HCT116 (cell line): ENCODE measurements at regions not wholly inside any gene's neighbourhood (a gene's known extent, or its start where the extent isn't known, plus 50 kb on each side); places are given as distances from the start of the nearest gene placed in this dataset.

ENCODE experiments used
- ATAC-seq: fragments of 200-7000 bp; cut with Tn5 transposase; 2 replicates; pipeline ENCODE4 v1.9.1; 2020; ENCODE audit warnings: mild to moderate bottlenecking, moderate library complexity
- BruUV-seq: library from RNA; stranded (reverse); fragments of 400-500 nt; replicated peaks from 2 replicates; lab custom pipeline; 2021; lab: Mats Ljungman, UMichigan
- CTCF ChIA-PET: fragments of 300-600 bp; sonication (Branson Sonifier 250); formaldehyde crosslinking; loops from one replicate; lab custom pipeline; 2021; ENCODE audit warnings: antibody characterized with exemption; lab: Charles Lee
- POLR2A ChIA-PET: fragments of 300-600, 350-600 bp; sonication (Branson Sonifier 250); formaldehyde crosslinking; loops from one replicate; lab custom pipeline; 2021; ENCODE audit warnings: antibody characterized with exemption; lab: Charles Lee
- RAD21 ChIA-PET, 2 experiments: fragments of 300-600 bp; sonication (Branson Sonifier 250); formaldehyde crosslinking; loops; one replicate each; lab custom pipeline; 2023; ENCODE audit warnings: low total read pairs in 2 of 2; ENCODE audit not compliant: uncharacterized antibody in 2 of 2, unreplicated experiment in 2 of 2, low non-redundant PET in 1 of 2; lab: Charles Lee
- DNase-seq: peaks from one replicate; pipeline ENCODE4 v3.0.0-alpha.2; 2010; ENCODE audit warnings: low read depth, low spot score
- H2AFZ ChIP-seq: fragments of 200-600 bp; shearing (Covaris generic), sonication (generic); 2 replicates; pipeline ENCODE4 v1.6.1; 2017; ENCODE audit warnings: low read depth, mixed run types, mixed read lengths, antibody characterized with exemption, low read length; ENCODE audit not compliant: poor library complexity, severe bottlenecking
- H3K27ac ChIP-seq: 2 replicates; pipeline ENCODE4 v1.5.1; 2012; ENCODE audit warnings: low read depth, low read length
- H3K27me3 ChIP-seq: fragments of 200-600 bp; sonication (generic); 2 replicates; pipeline ENCODE4 v1.6.1; 2016; ENCODE audit warnings: mixed run types, low read length, mixed read lengths; ENCODE audit not compliant: insufficient read depth
- H3K36me3 ChIP-seq, 2 experiments: fragments of 200-500 bp in 1 of 2; fragments of 200-600 bp in 1 of 2; sonication (Bioruptor generic) in 1 of 2; sonication (generic) in 1 of 2; 2 replicates each; pipeline versions ENCODE4 v1.5.1 to v1.6.1; 2014 to 2016; ENCODE audit warnings: low read length in 2 of 2, inconsistent platforms in 1 of 2, mixed read lengths in 1 of 2, mixed run types in 1 of 2; ENCODE audit not compliant: insufficient read depth in 2 of 2, control insufficient read depth in 1 of 2
- H3K4me1 ChIP-seq, 2 experiments: fragments of 200-600 bp in 1 of 2; sonication (generic) in 1 of 2; 2 replicates each; pipeline versions ENCODE4 v1.5.1 to v1.6.1; 2012 to 2017; ENCODE audit warnings: low read length in 2 of 2, inconsistent platforms in 1 of 2, mild to moderate bottlenecking in 1 of 2, mixed read lengths in 1 of 2, mixed run types in 1 of 2, moderate library complexity in 1 of 2; ENCODE audit not compliant: insufficient read depth in 2 of 2, control insufficient read depth in 1 of 2
- H3K4me2 ChIP-seq: fragments of 200-600 bp; sonication (generic); 2 replicates; pipeline ENCODE4 v1.6.1; 2017; ENCODE audit warnings: mixed run types, low read length, mixed read lengths
- H3K4me3 ChIP-seq, 2 experiments: fragments of 200-600 bp in 1 of 2; sonication (generic) in 1 of 2; replicated peaks in 1 of 2; 2 replicates each; pipeline ENCODE4 v1.5.1; 2011 to 2016; ENCODE audit warnings: low read length in 2 of 2, control low read depth in 1 of 2, low read depth in 1 of 2, mild to moderate bottlenecking in 1 of 2, mixed read lengths in 1 of 2, mixed run types in 1 of 2
- H3K79me2 ChIP-seq: fragments of 200-600 bp; sonication (generic); 2 replicates; pipeline ENCODE4 v1.6.1; 2017; ENCODE audit warnings: mild to moderate bottlenecking, mixed run types, low read length, moderate library complexity, mixed read lengths; ENCODE audit not compliant: insufficient read depth
- H3K9ac ChIP-seq: fragments of 200-600 bp; sonication (generic); 2 replicates; pipeline ENCODE4 v1.6.1; 2016; ENCODE audit warnings: low read length, mixed read lengths
- H3K9me2 ChIP-seq: fragments of 200-600 bp; sonication (generic), shearing (Covaris generic); 2 replicates; pipeline ENCODE4 v1.6.1; 2017; ENCODE audit warnings: mixed run types, mild to moderate bottlenecking, moderate library complexity; ENCODE audit not compliant: insufficient read depth
- H3K9me3 ChIP-seq, 2 experiments: fragments of 200-500 bp in 1 of 2; fragments of 200-600 bp in 1 of 2; sonication (Bioruptor generic) in 1 of 2; sonication (generic) in 1 of 2; 2 replicates each; pipeline ENCODE4 v1.6.1; 2014 to 2017; ENCODE audit warnings: low read length in 2 of 2, mixed read lengths in 2 of 2, inconsistent platforms in 1 of 2, low read depth in 1 of 2, mild to moderate bottlenecking in 1 of 2, mixed run types in 1 of 2, moderate library complexity in 1 of 2; ENCODE audit not compliant: control insufficient read depth in 1 of 2, insufficient read depth in 1 of 2
- H4K20me1 ChIP-seq: fragments of 200-600 bp; sonication (generic), shearing (Covaris generic); 2 replicates; pipeline ENCODE4 v1.6.1; 2017; ENCODE audit warnings: mixed run types, mild to moderate bottlenecking, moderate library complexity; ENCODE audit not compliant: insufficient read depth
- ELF1 ChIP-seq: IDR thresholded peaks from 2 replicates; pipeline ENCODE4 v1.6.1; 2012; ENCODE audit warnings: low read depth, borderline replicate concordance
- EZH2phosphoT487 ChIP-seq: fragments of 200-600 bp; IDR thresholded peaks from 2 replicates; pipeline ENCODE4 v1.6.1; 2018; ENCODE audit warnings: antibody characterized with exemption, borderline replicate concordance
- FOSL1 ChIP-seq: IDR thresholded peaks from 2 replicates; pipeline ENCODE4 v1.6.1; 2012; ENCODE audit warnings: low read depth
- RAD21 ChIP-seq: IDR thresholded peaks from 2 replicates; pipeline ENCODE4 v1.6.1; 2012; ENCODE audit warnings: low read depth, mild to moderate bottlenecking
- SIN3A ChIP-seq: IDR thresholded peaks from 2 replicates; pipeline ENCODE4 v1.6.1; 2012; ENCODE audit warnings: low read depth
- SP1 ChIP-seq: IDR thresholded peaks from 2 replicates; pipeline ENCODE4 v1.6.1; 2012; ENCODE audit warnings: low read depth
- intact Hi-C: fragments of 100-400 bp; cut with micrococcal nuclease; formaldehyde crosslinking; loops from 2 replicates; pipeline ENCODE4 v1.10.0; 2022
- TF ChIP-seq, protein P1 (sequence below): IDR thresholded peaks from 2 replicates; pipeline ENCODE4 v1.6.1; 2012
- TF ChIP-seq, protein P2 (sequence below): IDR thresholded peaks from 2 replicates; pipeline ENCODE4 v1.6.1; 2012; ENCODE audit warnings: low read depth
- TF ChIP-seq, protein P3 (sequence below): IDR thresholded peaks from 2 replicates; pipeline ENCODE4 v1.6.1; 2011; ENCODE audit warnings: mild to moderate bottlenecking, low read length, moderate library complexity; ENCODE audit not compliant: insufficient replicate concordance; ENCODE audit errors: extremely low read depth

DNA sequence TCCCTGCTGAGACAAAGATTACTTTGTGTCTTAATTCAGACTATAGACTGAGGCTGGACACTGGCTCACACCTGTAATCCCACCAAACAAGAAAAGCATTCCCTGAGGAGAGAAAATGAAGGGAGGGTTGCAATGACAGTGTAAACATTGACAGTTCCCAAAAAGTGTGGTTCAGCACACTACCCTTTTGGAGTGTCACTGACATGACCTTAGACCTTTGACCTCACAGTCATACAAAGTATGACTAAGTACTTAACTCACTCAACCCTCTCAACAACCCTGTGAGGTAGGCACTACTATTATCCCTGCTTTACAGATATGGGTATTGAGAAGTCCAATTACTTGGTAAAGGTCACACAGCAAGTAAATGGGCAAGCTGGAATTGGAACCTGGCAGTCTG is 341.7 kb downstream of the LRRC3B start:
- H3K9me2 ChIP-seq: no peaks in the 10 kb centered on the region
- no peaks in the 10 kb centered on the region for H3K9me3 ChIP-seq
- ChIA-PET RAD21 (no interaction called here), POLR2A (no interaction called here), CTCF (no interaction called here)
- no peaks in the 10 kb centered on the region for H3K79me2 ChIP-seq
- H4K20me1 ChIP-seq: no peaks in the 10 kb centered on the region
- TF ChIP-seq, protein P1, sequence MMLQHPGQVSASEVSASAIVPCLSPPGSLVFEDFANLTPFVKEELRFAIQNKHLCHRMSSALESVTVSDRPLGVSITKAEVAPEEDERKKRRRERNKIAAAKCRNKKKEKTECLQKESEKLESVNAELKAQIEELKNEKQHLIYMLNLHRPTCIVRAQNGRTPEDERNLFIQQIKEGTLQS: no peak
- TF ChIP-seq SP1: no peak
- TF ChIP-seq, protein P2, sequence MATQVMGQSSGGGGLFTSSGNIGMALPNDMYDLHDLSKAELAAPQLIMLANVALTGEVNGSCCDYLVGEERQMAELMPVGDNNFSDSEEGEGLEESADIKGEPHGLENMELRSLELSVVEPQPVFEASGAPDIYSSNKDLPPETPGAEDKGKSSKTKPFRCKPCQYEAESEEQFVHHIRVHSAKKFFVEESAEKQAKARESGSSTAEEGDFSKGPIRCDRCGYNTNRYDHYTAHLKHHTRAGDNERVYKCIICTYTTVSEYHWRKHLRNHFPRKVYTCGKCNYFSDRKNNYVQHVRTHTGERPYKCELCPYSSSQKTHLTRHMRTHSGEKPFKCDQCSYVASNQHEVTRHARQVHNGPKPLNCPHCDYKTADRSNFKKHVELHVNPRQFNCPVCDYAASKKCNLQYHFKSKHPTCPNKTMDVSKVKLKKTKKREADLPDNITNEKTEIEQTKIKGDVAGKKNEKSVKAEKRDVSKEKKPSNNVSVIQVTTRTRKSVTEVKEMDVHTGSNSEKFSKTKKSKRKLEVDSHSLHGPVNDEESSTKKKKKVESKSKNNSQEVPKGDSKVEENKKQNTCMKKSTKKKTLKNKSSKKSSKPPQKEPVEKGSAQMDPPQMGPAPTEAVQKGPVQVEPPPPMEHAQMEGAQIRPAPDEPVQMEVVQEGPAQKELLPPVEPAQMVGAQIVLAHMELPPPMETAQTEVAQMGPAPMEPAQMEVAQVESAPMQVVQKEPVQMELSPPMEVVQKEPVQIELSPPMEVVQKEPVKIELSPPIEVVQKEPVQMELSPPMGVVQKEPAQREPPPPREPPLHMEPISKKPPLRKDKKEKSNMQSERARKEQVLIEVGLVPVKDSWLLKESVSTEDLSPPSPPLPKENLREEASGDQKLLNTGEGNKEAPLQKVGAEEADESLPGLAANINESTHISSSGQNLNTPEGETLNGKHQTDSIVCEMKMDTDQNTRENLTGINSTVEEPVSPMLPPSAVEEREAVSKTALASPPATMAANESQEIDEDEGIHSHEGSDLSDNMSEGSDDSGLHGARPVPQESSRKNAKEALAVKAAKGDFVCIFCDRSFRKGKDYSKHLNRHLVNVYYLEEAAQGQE: no peak
- TF ChIP-seq SIN3A: no peak
- TF ChIP-seq ELF1: no peak
- intact Hi-C loops: no loop called here
- DNase-seq (no peak), ATAC-seq (no peak)
- no peaks in the 10 kb centered on the region for H3K36me3 ChIP-seq
- no peak overlapping the region for H2AFZ ChIP-seq
- no peak overlapping the region for H3K27ac ChIP-seq
- H3K27me3 ChIP-seq: no peaks in the 10 kb centered on the region
- no peak overlapping the region for H3K4me3 ChIP-seq
- no TSS peak for BruUV-seq
- no peaks in the 10 kb centered on the region for H3K4me1 ChIP-seq
- H3K4me2 ChIP-seq: no peak overlapping the region
- H3K9ac ChIP-seq: no peak overlapping the region

DNA sequence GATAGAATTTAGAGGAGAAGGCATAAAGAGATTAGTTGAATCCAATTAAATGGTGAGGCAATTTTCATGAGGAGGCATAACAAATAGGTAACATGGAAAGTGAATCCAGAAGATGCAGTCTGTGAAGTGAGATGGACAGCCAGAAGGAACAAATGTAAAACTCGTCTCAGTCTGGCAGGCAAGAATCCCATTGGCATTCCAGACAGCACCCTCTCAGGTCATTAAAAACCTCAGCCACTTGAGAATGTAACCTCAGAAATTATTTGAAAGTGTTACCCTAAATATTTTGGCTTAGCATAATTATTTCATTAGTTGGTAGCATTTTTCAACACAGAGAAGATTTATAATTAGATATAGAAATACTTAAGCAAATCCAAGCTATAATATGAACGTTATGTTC is 342.3 kb downstream of the LRRC3B start:
- H2AFZ ChIP-seq: no peak overlapping the region
- H3K27ac ChIP-seq: no peak overlapping the region
- intact Hi-C loops: no loop called here
- CTCF ChIA-PET: no interaction called here
- RAD21 ChIA-PET: no interaction called here
- H4K20me1 ChIP-seq: no peaks in the 10 kb centered on the region
- H3K9ac ChIP-seq: no peak overlapping the region
- POLR2A ChIA-PET: no interaction called here
- DNase-seq (no peak), ATAC-seq (no peak)
- H3K36me3 ChIP-seq: no peaks in the 10 kb centered on the region
- no peak overlapping the region for H3K4me2 ChIP-seq
- H3K79me2 ChIP-seq: no peaks in the 10 kb centered on the region
- BruUV-seq: no TSS peak
- H3K9me3 ChIP-seq: no peaks in the 10 kb centered on the region
- H3K4me3 ChIP-seq: no peak overlapping the region
- no peaks in the 10 kb centered on the region for H3K4me1 ChIP-seq
- no peaks in the 10 kb centered on the region for H3K27me3 ChIP-seq
- no peaks in the 10 kb centered on the region for H3K9me2 ChIP-seq
- TF ChIP-seq, protein P3, sequence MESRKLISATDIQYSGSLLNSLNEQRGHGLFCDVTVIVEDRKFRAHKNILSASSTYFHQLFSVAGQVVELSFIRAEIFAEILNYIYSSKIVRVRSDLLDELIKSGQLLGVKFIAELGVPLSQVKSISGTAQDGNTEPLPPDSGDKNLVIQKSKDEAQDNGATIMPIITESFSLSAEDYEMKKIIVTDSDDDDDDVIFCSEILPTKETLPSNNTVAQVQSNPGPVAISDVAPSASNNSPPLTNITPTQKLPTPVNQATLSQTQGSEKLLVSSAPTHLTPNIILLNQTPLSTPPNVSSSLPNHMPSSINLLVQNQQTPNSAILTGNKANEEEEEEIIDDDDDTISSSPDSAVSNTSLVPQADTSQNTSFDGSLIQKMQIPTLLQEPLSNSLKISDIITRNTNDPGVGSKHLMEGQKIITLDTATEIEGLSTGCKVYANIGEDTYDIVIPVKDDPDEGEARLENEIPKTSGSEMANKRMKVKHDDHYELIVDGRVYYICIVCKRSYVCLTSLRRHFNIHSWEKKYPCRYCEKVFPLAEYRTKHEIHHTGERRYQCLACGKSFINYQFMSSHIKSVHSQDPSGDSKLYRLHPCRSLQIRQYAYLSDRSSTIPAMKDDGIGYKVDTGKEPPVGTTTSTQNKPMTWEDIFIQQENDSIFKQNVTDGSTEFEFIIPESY: no peak
- TF ChIP-seq EZH2phosphoT487 (no peak), RAD21 (no peak), FOSL1 (no peak)
- TF ChIP-seq, protein P1: no peak
- TF ChIP-seq, protein P2: no peak
